SHP77 treated with DMSO at 0.1 percent for 48 hours (cell line): ENCODE measurements at regions not wholly inside any gene's neighbourhood (a gene's known extent, or its start where the extent isn't known, plus 50 kb on each side); places are given as distances from the start of the nearest gene placed in this dataset.
"Not testable (repeated sequence)": the region's sequence is repeated elsewhere in the genome, so short reads cannot be mapped to it uniquely, and the experiment has no call there.

Experiments used
- DNase-seq: peaks from one replicate; lab custom pipeline; 2025; lab: John Stamatoyannopoulos, UW

DNA sequence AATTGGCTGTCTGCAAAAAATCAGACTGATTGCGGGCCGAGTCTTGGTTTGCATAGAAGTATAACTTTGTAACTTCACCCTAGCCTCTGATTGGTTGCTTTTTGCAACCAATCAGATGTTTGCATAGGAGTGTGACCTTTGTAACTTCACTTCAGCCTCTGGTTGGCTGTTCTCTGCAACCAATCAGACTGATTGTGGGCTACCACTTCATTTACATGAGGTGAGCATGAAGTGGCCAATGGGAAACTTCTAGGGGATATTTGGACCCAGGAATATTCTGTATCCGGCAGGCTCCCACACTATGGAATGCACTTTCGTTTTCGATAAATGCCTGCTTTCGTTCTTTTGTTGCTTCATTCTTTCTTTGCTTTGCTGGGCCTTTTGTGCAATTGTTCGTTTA is 667.7 kb downstream of the FAM133A start:
- DNase-seq = not testable (repeated sequence)

GRCh38 chrX:94361241-94361640 is 687.2 kb downstream of the FAM133A start:
- DNase-seq = no peak

DNA sequence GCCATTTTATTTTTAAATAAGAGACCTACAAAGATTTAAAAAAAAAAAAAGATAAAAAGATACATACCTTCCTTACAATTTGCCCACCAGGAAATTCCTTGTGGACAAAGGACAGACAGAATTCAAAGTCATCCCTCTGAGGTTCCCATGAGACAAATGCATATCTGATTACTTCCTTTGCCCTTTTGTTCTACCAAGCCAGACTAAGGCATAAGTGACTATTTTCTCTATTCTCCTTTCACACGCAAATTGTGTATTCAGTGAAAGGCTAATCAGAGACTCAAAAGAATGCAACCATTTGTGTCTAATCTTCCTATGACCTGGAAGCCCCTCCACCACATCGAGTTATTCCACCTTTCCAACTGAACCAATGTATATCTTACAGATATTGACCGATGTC is 691.7 kb downstream of the FAM133A start:
- DNase-seq = no peak

- no peak for DNase-seq
Observed at GRCh38 chrX:94366616-94367015, 692.6 kb downstream of the FAM133A start.

GRCh38 chrX:94389044-94389443 is 715.0 kb downstream of the FAM133A start:
- no peak for DNase-seq

DNA sequence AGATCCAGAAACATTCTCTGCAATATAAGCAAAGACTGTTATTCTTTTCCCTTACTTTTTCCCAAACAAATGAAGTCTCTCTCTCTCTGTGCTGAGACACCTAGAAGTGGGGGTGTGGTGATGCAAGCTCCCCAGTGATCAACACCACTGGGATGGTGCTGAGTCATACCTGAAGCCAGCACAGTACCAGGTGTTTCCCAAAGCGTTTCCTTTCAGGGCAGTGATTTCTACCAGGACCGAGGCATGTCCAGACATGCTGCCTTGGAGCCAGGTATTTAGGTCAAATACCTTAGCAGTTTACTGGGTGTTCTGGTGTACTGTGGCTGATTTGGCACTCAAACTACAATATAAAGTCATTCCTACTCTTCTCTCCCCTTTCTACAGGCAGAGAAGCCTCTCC is 726.5 kb downstream of the FAM133A start:
- DNase-seq = no peak

- DNase-seq = no peak
Observed at GRCh38 chrX:94401426-94401825, 727.4 kb downstream of the FAM133A start.

GRCh38 chrX:94414746-94415145 is 740.7 kb downstream of the FAM133A start:
- no peak for DNase-seq

DNA sequence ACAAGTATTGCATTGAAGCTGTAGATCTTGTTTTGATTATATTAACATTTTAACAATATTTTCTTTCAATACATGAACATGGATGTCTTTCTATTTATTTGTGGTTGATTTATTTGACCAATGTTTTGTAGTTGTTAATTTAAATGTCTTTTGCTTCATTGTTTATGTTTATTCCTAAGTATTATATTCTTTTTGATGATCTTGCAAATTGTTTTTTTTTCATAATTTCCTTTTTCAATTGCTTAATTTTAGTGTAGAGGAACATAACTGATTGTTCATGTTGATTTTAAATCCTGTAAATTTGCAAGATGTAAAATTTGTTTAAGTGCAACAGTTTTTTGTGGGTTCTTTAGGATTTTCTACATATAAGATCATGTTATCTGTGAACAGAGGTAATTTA is 744.1 kb downstream of the FAM133A start:
- no peak for DNase-seq

DNA sequence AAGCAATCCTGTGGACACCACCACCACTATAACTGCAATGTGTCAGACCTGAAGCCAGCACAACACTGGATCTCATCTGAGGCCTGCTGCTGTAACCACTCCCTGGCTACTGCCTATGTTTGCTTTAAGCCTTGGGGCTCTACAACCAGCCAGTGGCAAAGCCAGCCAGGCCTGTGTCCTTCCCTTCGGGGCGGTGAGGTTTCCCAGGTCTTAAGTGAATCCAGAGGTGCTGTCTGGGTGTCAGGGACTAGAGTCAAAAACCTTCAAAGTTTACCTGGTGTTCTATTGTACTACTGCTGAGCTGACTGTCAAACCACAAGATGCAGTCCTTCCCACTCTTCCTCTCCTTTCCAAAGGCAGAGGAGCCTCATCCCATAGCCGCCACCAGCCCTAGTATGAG is 750.5 kb downstream of the FAM133A start:
- DNase-seq = no peak

GRCh38 chrX:94430091-94430490 is 756.1 kb downstream of the FAM133A start:
- DNase-seq = no peak

- DNase-seq = no peak
Observed at GRCh38 chrX:94435799-94436198, 761.8 kb downstream of the FAM133A start.

- no peak for DNase-seq
Observed at GRCh38 chrX:94454159-94454558, 780.2 kb downstream of the FAM133A start.

- DNase-seq = no peak
Observed at GRCh38 chrX:94454606-94455005, 780.6 kb downstream of the FAM133A start.

- no peak for DNase-seq
Observed at GRCh38 chrX:94455782-94456181, 781.8 kb downstream of the FAM133A start.

DNA sequence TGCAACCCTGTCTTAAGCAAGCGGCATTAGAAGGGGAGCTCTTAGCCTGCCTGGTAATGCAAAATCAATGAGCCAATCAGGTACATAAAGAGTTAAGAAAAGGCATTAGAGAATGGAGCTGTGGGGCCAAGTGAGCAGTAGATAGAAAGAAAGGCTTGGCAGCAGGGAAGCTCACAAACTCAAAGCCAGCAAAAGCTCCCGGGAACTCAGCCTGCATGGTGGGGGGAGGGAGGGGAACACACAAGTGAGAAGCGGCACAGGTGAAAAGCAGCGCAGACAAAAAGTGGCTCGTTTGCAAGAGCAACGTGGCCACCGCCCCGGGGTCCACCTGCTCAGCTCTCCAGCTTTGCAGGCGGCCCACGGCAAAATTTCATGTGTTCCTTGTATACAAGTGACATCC is 818.5 kb downstream of the FAM133A start:
- no peak for DNase-seq

DNA sequence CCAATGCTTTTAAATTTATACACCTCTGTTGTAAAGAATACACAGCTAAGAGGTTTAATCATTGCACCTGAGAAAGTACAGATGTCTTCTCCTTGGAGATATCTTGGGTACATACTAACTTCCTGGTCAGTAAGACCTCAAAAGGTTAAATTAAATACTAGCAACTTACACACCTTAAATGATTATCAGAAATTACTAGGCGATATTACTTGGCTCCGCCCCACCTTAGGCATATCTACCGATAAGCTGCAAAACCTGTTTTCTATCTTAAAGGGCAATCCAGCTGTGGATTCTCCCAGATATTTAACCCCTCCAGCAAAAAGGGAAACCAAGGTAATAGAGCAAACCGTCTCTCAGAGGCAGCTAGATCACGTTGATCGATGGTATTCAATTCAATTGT is 819.4 kb downstream of the FAM133A start:
- no peak for DNase-seq

- no peak for DNase-seq
Observed at GRCh38 chrX:94511564-94511963, 837.6 kb downstream of the FAM133A start.

DNA sequence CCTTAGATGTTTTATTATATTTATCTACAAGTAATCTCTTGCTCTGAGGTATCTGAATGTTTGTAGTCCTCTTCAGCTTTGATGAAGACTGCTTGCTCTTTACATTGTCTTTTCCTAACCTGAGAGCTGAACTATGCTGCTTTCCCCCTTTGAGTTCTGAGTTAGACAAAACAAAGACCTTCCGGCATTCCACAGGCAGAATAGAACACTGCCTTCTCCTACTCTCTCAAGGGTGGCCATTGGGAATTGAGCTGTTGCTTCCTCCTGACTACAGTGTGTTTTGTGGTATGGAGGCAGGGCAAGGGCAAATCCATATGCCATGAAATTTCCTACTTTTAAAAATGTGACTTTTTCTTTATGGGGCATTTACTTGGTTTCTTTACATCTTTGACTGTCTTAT is 841.0 kb downstream of the FAM133A start:
- DNase-seq = no peak

- DNase-seq = no peak
Observed at GRCh38 chrX:94524867-94525266, 850.9 kb downstream of the FAM133A start.

DNA sequence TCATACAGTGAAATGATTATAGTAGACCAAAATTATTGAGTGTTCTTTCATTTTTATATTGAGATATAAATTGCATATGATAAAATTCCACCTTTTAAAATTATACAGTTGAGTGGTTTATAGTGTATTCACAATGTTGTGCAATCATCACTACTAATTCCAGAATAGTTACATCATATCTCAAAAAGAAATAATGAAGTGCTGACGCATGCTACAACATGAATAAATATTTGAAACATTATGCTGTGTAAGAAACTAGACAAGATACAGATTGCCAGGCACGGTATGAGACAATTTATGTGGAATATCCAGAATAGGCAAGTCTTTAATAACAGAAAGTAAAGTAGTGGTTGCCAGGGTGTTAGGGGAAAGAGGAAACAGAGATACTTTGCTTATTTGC is 871.7 kb downstream of the FAM133A start:
- DNase-seq = no peak

DNA sequence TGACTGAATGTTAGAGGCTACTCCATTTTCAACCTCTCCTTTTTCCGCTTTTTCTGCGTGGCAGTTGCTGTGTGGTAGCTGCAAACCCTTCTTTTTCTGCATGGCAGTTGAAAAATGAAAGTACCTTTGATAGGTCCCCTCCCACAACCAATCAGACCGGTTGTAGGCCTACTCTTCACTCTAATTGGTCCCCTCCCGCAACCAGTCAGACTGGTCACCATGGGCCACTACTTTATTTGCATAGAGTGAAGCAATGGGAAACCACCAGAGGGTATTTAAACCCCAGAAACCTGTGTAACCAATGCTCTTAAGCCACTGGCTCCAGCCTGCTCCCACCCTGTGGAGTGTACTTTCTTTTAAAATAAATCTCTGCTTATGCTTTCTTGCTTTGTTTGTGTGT is 877.8 kb downstream of the FAM133A start:
- no peak for DNase-seq

DNA sequence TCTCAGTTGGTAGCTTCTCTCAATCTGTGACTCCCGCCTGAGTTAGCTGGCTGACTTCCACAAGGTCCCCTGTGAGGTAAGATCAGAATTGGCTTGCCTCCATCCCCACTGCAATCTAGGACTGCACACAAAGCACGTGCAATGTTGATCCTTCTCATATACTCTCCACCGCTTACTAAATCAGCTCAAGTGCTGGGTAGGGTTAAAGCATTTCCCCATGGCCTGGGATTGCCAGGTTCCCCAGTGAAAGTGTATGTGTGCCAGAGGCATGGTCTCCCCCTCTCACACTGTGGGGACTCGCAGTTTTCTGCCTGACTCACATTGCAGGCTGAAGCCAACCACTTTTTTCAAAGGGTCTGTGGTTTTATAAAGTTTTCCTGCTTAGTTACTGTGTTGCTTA is 886.9 kb downstream of the FAM133A start:
- no peak for DNase-seq

- no peak for DNase-seq
Observed at GRCh38 chrX:94576367-94577004, 902.5 kb downstream of the FAM133A start.

- DNase-seq = no peak
Observed at GRCh38 chrX:94600077-94600476, 926.1 kb downstream of the FAM133A start.
